B cell (primary cell): ENCODE measurements at regions not wholly inside any gene's neighbourhood (a gene's known extent, or its start where the extent isn't known, plus 50 kb on each side); places are given as distances from the start of the nearest gene placed in this dataset.
"Not testable (repeated sequence)": the region's sequence is repeated elsewhere in the genome, so short reads cannot be mapped to it uniquely, and the experiment has no call there.

Source experiments
- ATAC-seq: fragments of 200-7000 bp; cut with Tn5 transposase; one replicate; pipeline ENCODE4 v1.10.0; 2021; ENCODE audit warnings: low read depth, mild to moderate bottlenecking, moderate number of reproducible peaks, moderate library complexity
- CTCF ChIA-PET: fragments of 350-600 bp; sonication (Branson Sonifier 250); formaldehyde crosslinking; loops from one replicate; lab custom pipeline; 2021; ENCODE audit warnings: antibody characterized with exemption, inconsistent platforms; lab: Charles Lee
- POLR2A ChIA-PET: fragments of 350-600 bp; sonication (Branson Sonifier 250); formaldehyde crosslinking; loops from one replicate; lab custom pipeline; 2021; ENCODE audit warnings: antibody characterized with exemption; lab: Charles Lee
- DNase-seq: peaks from one replicate; pipeline ENCODE4 v3.0.0; 2013
- H2AFZ ChIP-seq: 2 replicates; pipeline ENCODE4 v1.6.1; 2012; ENCODE audit warnings: mild to moderate bottlenecking, low read depth, low read length; ENCODE audit not compliant: insufficient read depth, poor library complexity, severe bottlenecking
- H3K27ac ChIP-seq, 2 donors: 1 replicate in 1 of 2; 2 replicates in 1 of 2; pipeline ENCODE4 v1.5.1; 2012 to 2013; ENCODE audit warnings: low read length in 2 of 2, mild to moderate bottlenecking in 2 of 2, moderate library complexity in 1 of 2
- H3K27me3 ChIP-seq, 4 experiments: fragments of 200-600 bp in 1 of 4; sonication (generic) in 1 of 4; replicated peaks in 1 of 4; 1 replicate in 2 of 4; 2 replicates in 2 of 4; pipeline versions ENCODE4 v1.6.1 to v1.7.0; 2013 to 2016; ENCODE audit warnings: low read length in 3 of 4, mild to moderate bottlenecking in 2 of 4, mixed read lengths in 1 of 4, moderate library complexity in 1 of 4; ENCODE audit not compliant: insufficient read depth in 4 of 4, control insufficient read depth in 3 of 4; ENCODE audit errors: control extremely low read depth in 1 of 4
- H3K36me3 ChIP-seq, 2 experiments: replicated peaks in 1 of 2; 1 replicate in 1 of 2; 2 replicates in 1 of 2; pipeline versions ENCODE4 v1.6.1 to v1.7.1; 2013; ENCODE audit warnings: low read length in 1 of 2; ENCODE audit not compliant: insufficient read depth in 2 of 2, control insufficient read depth in 1 of 2; ENCODE audit errors: control extremely low read depth in 1 of 2, extremely low read depth in 1 of 2
- H3K4me1 ChIP-seq, 2 donors: fragments of 200-600 bp in 1 of 2; sonication (generic) in 1 of 2; 1 replicate in 1 of 2; 2 replicates in 1 of 2; pipeline versions ENCODE4 v1.5.1 to v1.6.1; 2013 to 2017; ENCODE audit warnings: low read length in 2 of 2; ENCODE audit not compliant: control insufficient read depth in 2 of 2, insufficient read depth in 2 of 2
- H3K4me2 ChIP-seq: replicated peaks from 2 replicates; pipeline ENCODE3; 2012; ENCODE audit warnings: mild to moderate bottlenecking, low read depth, low read length; ENCODE audit not compliant: poor library complexity, severe bottlenecking
- H3K4me3 ChIP-seq, 5 experiments: fragments of 200-600 bp in 1 of 5; sonication (generic) in 1 of 5; 1 replicate in 3 of 5; 2 replicates in 2 of 5; pipeline versions ENCODE4 v1.5.1 to v1.7.0; 2011 to 2016; ENCODE audit warnings: low read length in 4 of 5, mild to moderate bottlenecking in 4 of 5, low read depth in 2 of 5, control low read depth in 1 of 5, moderate library complexity in 1 of 5; ENCODE audit not compliant: insufficient read depth in 1 of 5; ENCODE audit errors: control extremely low read depth in 1 of 5, extremely low read depth in 1 of 5
- H3K79me2 ChIP-seq: fragments of 200-600 bp; sonication (generic); one replicate; pipeline ENCODE4 v1.6.0; 2016; ENCODE audit warnings: low read length; ENCODE audit not compliant: control insufficient read depth, insufficient read depth
- H3K9ac ChIP-seq: fragments of 200-600 bp; sonication (generic); 2 replicates; pipeline ENCODE4 v1.6.1; 2017; ENCODE audit warnings: mild to moderate bottlenecking, low read length, moderate library complexity
- H3K9me3 ChIP-seq, 3 donors: one replicate each; pipeline versions ENCODE4 v1.6.1 to v1.7.1; 2013; ENCODE audit warnings: low read length in 2 of 3; ENCODE audit not compliant: control insufficient read depth in 2 of 3, insufficient read depth in 1 of 3; ENCODE audit errors: control extremely low read depth in 1 of 3
- H4K20me1 ChIP-seq: 2 replicates; pipeline ENCODE4 v1.6.0; 2012; ENCODE audit warnings: mild to moderate bottlenecking, low read length; ENCODE audit not compliant: insufficient read depth, control insufficient read depth, poor library complexity, severe bottlenecking
- H3K27ac Mint-ChIP-seq: one replicate; pipeline ENCODE4 v1.8.0; 2021; ENCODE audit warnings: mixed read lengths
- H3K27me3 Mint-ChIP-seq: one replicate; pipeline ENCODE4 v1.8.0; 2021; ENCODE audit warnings: mixed read lengths
- H3K4me1 Mint-ChIP-seq: one replicate; pipeline ENCODE4 v1.8.0; 2021; ENCODE audit warnings: mixed read lengths
- H3K4me3 Mint-ChIP-seq: one replicate; pipeline ENCODE4 v1.8.0; 2021; ENCODE audit warnings: mixed read lengths
- H3K9me3 Mint-ChIP-seq: one replicate; pipeline ENCODE4 v1.8.0; 2022; ENCODE audit warnings: mixed read lengths; ENCODE audit not compliant: insufficient read depth
- CTCF ChIP-seq: fragments of 200-600 bp; IDR thresholded peaks from one replicate; pipeline ENCODE4 v1.8.0; 2022; ENCODE audit warnings: antibody characterized with exemption, mild to moderate bottlenecking
- EZH2 ChIP-seq: IDR thresholded peaks from 2 replicates; pipeline ENCODE4 v1.6.1; 2012; ENCODE audit warnings: borderline replicate concordance, low read depth, mild to moderate bottlenecking, moderate library complexity, low read length; ENCODE audit not compliant: insufficient read depth, poor library complexity, severe bottlenecking
- WGBS: methylation state at CpG from one replicate; pipeline ENCODE4 v1.1.5; 2013; ENCODE audit warnings: missing lambda C conversion rate; ENCODE audit not compliant: insufficient coverage; 5-methylcytosine and 5-hydroxymethylcytosine counted together
- intact Hi-C: fragments of 100-400 bp; cut with micrococcal nuclease; formaldehyde crosslinking; loops from one replicate; pipeline ENCODE4 v1.10.0; 2022

- peak overlapping the region; percentile 82 for H3K27ac Mint-ChIP-seq
- peak overlapping the region; percentile 72 for H3K4me3 Mint-ChIP-seq
- peak; percentile 32 for DNase-seq
- intact Hi-C loops, H3K9me3 ChIP-seq, H4K20me1 ChIP-seq, H3K79me2 ChIP-seq, CTCF ChIA-PET, H3K9me3 Mint-ChIP-seq, POLR2A ChIA-PET, H3K27me3 ChIP-seq, H3K4me2 ChIP-seq, H3K9ac ChIP-seq, H3K27me3 Mint-ChIP-seq, H3K4me3 ChIP-seq, H2AFZ ChIP-seq, H3K4me1 ChIP-seq, H3K27ac ChIP-seq: not testable (repeated sequence)
- peaks cover 0 to 27% of the 10 kb centered on the region in 2 experiments for H3K36me3 ChIP-seq
- H3K4me1 Mint-ChIP-seq, result peaks cover 20% of the 10 kb centered on the region
- ATAC-seq, result peak; percentile 79
- peak; percentile 55 for TF ChIP-seq CTCF
- 75% methylated on average over 12 of the region's 26 CpGs for WGBS
Measured at GRCh38 chr16:29114989-29115801, 130.3 kb downstream of the LAT start.

- no peak for DNase-seq
- H3K27ac ChIP-seq, result no peak overlapping the region
- CTCF ChIA-PET, result no interaction called here
Measured at GRCh38 chr16:29114574-29114973, 129.7 kb downstream of the LAT start.

More at GRCh38 chr16:29114574-29114973, 129.7 kb downstream of the LAT start:
- H3K79me2 ChIP-seq, result peaks cover 3% of the 10 kb centered on the region
- no peaks in the 10 kb centered on the region for H3K9me3 ChIP-seq
- Mint-ChIP-seq H3K27me3 (no peaks in the 10 kb centered on the region), H3K4me1 (peaks cover 20% of the 10 kb centered on the region), H3K27ac (peak overlapping the region; percentile 4), H3K9me3 (no peaks in the 10 kb centered on the region), H3K4me3 (no peak overlapping the region)
- WGBS, result 98% methylated on average over 3 of the region's 6 CpGs
- H2AFZ ChIP-seq, result no peak overlapping the region
- intact Hi-C loops, result no loop called here
- no peaks in the 10 kb centered on the region for H4K20me1 ChIP-seq
- ATAC-seq, result no peak
- no peaks in the 10 kb centered on the region for H3K27me3 ChIP-seq
- H3K4me1 ChIP-seq, result peaks cover 0 to 3% of the 10 kb centered on the region in 2 donors
- peaks cover 0 to 27% of the 10 kb centered on the region in 2 experiments for H3K36me3 ChIP-seq
- POLR2A ChIA-PET, result no interaction called here
- H3K4me2 ChIP-seq, result no peak overlapping the region
- no peak overlapping the region for H3K4me3 ChIP-seq
- H3K9ac ChIP-seq, result no peak overlapping the region
- TF ChIP-seq EZH2 (no peak), CTCF (no peak)
